HFFc6 (cell line): ENCODE measurements at regions not wholly inside any gene's neighbourhood (a gene's known extent, or its start where the extent isn't known, plus 50 kb on each side); places are given as distances from the start of the nearest gene placed in this dataset.

Experiments
- DNase-seq: peaks from one replicate; pipeline ENCODE4 v3.0.0-alpha.2; 2018
- H3K27ac Mint-ChIP-seq: 2 replicates; pipeline ENCODE4 v1.8.0; 2020; ENCODE audit warnings: mild to moderate bottlenecking, mixed read lengths
- H3K27me3 Mint-ChIP-seq: 2 replicates; pipeline ENCODE4 v1.8.0; 2021; ENCODE audit warnings: mild to moderate bottlenecking, moderate library complexity, mixed read lengths; ENCODE audit not compliant: insufficient read depth
- H3K36me3 Mint-ChIP-seq: 2 replicates; pipeline ENCODE4 v1.8.0; 2021; ENCODE audit warnings: low read depth, mixed read lengths
- H3K4me1 Mint-ChIP-seq: 2 replicates; pipeline ENCODE4 v1.8.0; 2020; ENCODE audit warnings: low read depth, mixed read lengths
- H3K4me3 Mint-ChIP-seq: 2 replicates; pipeline ENCODE4 v1.8.0; 2020; ENCODE audit warnings: mild to moderate bottlenecking, moderate library complexity, mixed read lengths
- H3K9me3 Mint-ChIP-seq: 2 replicates; pipeline ENCODE4 v1.8.0; 2020; ENCODE audit warnings: mild to moderate bottlenecking, mixed read lengths
- TF ChIP-seq, protein P1 (sequence below): fragments of 200-600 bp; sonication (generic); IDR thresholded peaks from 2 replicates; pipeline ENCODE4 v1.5.0; 2021; ENCODE audit warnings: antibody characterized with exemption, mild to moderate bottlenecking

DNA sequence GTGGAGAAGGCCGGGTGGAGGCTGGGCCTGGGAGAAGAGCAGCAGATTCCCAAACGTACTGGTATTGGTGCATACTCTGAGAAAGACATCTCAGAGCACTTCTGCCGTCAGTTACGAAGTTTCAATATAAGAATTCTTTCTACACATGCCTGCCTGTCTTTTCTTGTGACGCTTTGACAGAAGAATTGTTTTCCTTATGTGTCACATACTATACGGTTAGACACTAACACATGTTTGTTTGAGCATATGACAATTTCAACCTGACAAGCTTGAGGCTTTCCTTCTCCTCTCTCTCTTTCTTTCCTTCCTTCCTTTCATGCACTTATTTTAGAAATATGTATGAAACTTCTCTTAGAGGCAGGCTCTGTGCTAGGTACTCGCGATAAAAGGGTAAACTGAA, 360.0 kb downstream of the QKI start:
- no peak overlapping the region for H3K27ac Mint-ChIP-seq
- no peak overlapping the region for H3K4me3 Mint-ChIP-seq
- DNase-seq: no peak
- peaks cover 2% of the 10 kb centered on the region; the same call in 1 of the 2 replicates for H3K27me3 Mint-ChIP-seq
- no peaks in the 10 kb centered on the region; the same call in 1 of the 2 replicates for H3K9me3 Mint-ChIP-seq
- no peaks in the 10 kb centered on the region for H3K4me1 Mint-ChIP-seq
- H3K36me3 Mint-ChIP-seq: no peaks in the 10 kb centered on the region
- TF ChIP-seq, protein P1, sequence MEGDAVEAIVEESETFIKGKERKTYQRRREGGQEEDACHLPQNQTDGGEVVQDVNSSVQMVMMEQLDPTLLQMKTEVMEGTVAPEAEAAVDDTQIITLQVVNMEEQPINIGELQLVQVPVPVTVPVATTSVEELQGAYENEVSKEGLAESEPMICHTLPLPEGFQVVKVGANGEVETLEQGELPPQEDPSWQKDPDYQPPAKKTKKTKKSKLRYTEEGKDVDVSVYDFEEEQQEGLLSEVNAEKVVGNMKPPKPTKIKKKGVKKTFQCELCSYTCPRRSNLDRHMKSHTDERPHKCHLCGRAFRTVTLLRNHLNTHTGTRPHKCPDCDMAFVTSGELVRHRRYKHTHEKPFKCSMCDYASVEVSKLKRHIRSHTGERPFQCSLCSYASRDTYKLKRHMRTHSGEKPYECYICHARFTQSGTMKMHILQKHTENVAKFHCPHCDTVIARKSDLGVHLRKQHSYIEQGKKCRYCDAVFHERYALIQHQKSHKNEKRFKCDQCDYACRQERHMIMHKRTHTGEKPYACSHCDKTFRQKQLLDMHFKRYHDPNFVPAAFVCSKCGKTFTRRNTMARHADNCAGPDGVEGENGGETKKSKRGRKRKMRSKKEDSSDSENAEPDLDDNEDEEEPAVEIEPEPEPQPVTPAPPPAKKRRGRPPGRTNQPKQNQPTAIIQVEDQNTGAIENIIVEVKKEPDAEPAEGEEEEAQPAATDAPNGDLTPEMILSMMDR: no peak

DNA sequence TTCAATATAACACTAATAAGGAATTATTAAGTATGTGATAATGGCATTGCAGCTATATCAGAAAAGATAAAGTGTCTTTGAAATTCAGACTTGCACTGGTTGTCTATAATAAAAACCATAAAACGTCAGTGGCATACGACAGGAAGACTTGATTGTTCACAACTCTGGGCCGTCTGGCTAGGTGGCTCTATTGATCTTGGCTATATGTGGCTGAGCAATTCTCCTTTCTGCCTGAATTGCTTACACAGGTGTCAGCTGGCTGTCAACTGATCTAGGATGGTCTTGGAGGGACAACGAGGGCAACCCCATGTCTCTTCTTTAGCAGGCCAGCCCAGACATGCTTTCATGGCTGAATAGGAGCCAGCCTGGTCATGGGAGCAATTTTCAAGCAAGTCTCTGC, 359.1 kb downstream of the QKI start:
- H3K27me3 Mint-ChIP-seq: no peaks in the 10 kb centered on the region
- TF ChIP-seq, protein P1: no peak
- no peaks in the 10 kb centered on the region; the same call in 1 of the 2 replicates for H3K9me3 Mint-ChIP-seq
- no peaks in the 10 kb centered on the region for H3K4me1 Mint-ChIP-seq
- no peak overlapping the region for H3K27ac Mint-ChIP-seq
- no peak for DNase-seq
- no peaks in the 10 kb centered on the region for H3K36me3 Mint-ChIP-seq
- no peak overlapping the region for H3K4me3 Mint-ChIP-seq

DNA sequence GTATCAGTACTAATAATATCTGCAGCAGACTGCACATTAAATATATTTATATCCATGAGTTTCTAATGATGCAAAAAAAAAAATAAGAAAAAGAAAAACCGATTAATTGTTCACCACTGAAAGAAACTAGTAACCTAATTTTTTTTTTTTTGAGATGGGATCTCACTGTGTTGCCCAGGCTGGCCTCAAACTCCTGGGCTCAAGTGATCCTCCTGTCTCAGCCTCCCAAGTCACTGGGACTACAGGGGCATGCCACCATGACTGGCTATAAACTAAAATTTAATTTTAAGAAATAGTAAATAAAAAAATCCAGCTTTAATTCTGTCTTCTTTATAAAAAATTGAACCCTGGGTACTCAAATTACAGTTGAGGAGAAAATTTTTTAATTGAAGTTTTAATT, 358.2 kb downstream of the QKI start:
- no peak for DNase-seq
- no peak overlapping the region for H3K27ac Mint-ChIP-seq
- H3K36me3 Mint-ChIP-seq: no peaks in the 10 kb centered on the region
- H3K27me3 Mint-ChIP-seq: no peaks in the 10 kb centered on the region
- no peak overlapping the region for H3K4me3 Mint-ChIP-seq
- H3K9me3 Mint-ChIP-seq: no peaks in the 10 kb centered on the region; the same call in 1 of the 2 replicates
- H3K4me1 Mint-ChIP-seq: no peaks in the 10 kb centered on the region
- TF ChIP-seq, protein P1: no peak

DNA sequence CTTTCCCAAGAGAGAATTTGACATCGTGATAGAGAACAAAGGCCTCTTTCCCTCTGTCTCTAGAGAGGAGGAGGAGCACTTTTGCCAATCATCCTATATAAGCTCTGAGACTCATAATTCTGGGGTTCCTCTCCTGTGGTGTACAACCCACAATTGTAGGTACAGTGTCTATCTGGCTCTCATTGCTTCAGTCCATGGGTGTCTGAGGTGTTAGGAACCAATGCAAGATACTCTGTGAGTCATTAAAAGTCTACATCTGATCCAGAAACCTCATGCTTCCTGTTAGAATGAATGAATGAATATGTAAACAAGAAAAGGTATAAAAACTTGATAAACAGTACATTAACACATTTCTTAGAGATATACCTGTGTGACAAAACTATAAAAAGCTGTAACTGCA, 356.7 kb downstream of the QKI start:
- Mint-ChIP-seq H3K36me3 (no peaks in the 10 kb centered on the region), H3K4me1 (no peaks in the 10 kb centered on the region), H3K4me3 (no peak overlapping the region), H3K27ac (no peak overlapping the region), H3K9me3 (no peaks in the 10 kb centered on the region; the same call in 1 of the 2 replicates), H3K27me3 (no peaks in the 10 kb centered on the region)
- no peak for DNase-seq
- TF ChIP-seq, protein P1: no peak

DNA sequence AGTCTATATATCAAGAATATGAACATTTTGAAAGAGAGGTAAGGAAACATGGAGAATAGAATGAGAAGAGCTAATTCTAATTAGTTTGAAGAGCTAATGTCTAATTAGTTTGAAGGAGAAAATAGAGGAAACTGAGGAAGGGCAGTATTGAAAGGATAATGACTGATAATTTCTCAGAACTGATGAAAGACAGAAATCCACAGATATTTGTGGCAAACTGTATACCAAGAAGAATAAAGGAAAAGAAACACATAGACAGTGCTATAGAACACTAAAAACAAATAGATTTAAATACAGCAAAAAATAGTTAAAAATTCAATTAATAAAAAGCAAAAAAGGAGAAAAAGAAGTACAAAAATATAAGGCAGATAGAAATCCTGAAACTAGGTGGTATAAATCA, 354.4 kb downstream of the QKI start:
- peaks cover 11% of the 10 kb centered on the region for H3K4me1 Mint-ChIP-seq
- no peaks in the 10 kb centered on the region; the same call in 1 of the 2 replicates for H3K9me3 Mint-ChIP-seq
- H3K27me3 Mint-ChIP-seq: no peaks in the 10 kb centered on the region
- no peak for DNase-seq
- H3K4me3 Mint-ChIP-seq: no peak overlapping the region
- no peak overlapping the region for H3K27ac Mint-ChIP-seq
- TF ChIP-seq, protein P1: no peak
- H3K36me3 Mint-ChIP-seq: no peaks in the 10 kb centered on the region

DNA sequence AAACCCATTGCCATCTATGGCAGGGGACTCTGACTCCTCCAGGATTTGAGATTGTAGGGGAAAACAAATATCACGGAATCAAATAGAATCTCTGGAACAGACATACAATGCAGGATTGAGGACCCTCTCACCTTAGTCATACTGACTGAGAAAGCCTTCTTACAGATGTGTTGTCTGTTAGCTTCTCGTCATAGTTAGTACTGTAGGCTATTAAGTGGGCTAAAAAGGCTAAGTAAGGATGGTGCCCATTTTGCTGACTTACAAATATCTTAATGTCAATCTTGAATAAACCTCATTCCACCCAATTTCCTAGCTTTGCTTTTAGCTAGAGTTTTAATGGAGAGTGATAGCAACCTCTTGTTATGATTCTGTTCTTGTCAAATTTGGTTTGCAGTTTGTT, 352.4 kb downstream of the QKI start:
- TF ChIP-seq, protein P1: no peak
- H3K27ac Mint-ChIP-seq: no peak overlapping the region
- no peak for DNase-seq

More for the DNA sequence above, 352.4 kb downstream of the QKI start:
- no peaks in the 10 kb centered on the region for H3K36me3 Mint-ChIP-seq
- no peaks in the 10 kb centered on the region; the same call in 1 of the 2 replicates for H3K27me3 Mint-ChIP-seq
- H3K4me1 Mint-ChIP-seq: peaks cover 16% of the 10 kb centered on the region
- H3K4me3 Mint-ChIP-seq: no peak overlapping the region
- no peaks in the 10 kb centered on the region; the same call in 1 of the 2 replicates for H3K9me3 Mint-ChIP-seq
